ENCODE measurements at regions not wholly inside any gene's neighbourhood (a gene's known extent, or its start where the extent isn't known, plus 50 kb on each side); places are given as distances from the start of the nearest gene placed in this dataset.
A peak's percentile ranks its signal among the peaks of the same experiment; 100 is the strongest.

DNA sequence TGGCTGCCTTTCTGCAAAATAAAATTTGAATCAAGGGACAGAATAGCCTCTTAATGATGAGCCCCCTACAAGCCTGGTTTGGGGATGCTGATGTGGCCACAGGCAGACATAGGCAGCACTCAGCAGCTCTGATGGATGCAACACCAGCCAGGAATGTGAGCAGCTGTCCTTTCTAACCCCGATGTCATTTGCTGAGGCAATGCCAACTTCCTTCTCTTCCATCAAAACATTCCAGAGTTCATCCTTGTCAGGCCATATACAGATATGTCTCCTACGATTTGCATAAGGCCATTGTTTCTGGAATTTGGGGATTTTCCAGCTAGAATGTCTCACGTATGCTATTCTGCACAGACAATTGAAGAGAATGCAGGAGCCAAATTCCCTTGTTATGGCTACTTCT is 52.1 kb upstream of the MYOCD start:
- in situ Hi-C loops (cut with HindIII; ENCODE audit: low pct_ligation_motif_present, low sequenced_read_pairs): no loop called here
- no peak overlapping the region for H3K4me3 ChIP-seq (ENCODE audit: low read depth, low read length)

More for the DNA sequence above, 52.1 kb upstream of the MYOCD start:
- TF ChIP-seq, protein P1, sequence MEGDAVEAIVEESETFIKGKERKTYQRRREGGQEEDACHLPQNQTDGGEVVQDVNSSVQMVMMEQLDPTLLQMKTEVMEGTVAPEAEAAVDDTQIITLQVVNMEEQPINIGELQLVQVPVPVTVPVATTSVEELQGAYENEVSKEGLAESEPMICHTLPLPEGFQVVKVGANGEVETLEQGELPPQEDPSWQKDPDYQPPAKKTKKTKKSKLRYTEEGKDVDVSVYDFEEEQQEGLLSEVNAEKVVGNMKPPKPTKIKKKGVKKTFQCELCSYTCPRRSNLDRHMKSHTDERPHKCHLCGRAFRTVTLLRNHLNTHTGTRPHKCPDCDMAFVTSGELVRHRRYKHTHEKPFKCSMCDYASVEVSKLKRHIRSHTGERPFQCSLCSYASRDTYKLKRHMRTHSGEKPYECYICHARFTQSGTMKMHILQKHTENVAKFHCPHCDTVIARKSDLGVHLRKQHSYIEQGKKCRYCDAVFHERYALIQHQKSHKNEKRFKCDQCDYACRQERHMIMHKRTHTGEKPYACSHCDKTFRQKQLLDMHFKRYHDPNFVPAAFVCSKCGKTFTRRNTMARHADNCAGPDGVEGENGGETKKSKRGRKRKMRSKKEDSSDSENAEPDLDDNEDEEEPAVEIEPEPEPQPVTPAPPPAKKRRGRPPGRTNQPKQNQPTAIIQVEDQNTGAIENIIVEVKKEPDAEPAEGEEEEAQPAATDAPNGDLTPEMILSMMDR (IDR thresholded peaks at IDR 0.05; ENCODE audit: low read depth, low read length, missing control alignments): no peak
- no peaks in the 10 kb centered on the region for H3K27me3 ChIP-seq (replicated peaks)
- peak; percentile 86 for DNase-seq
- peak overlapping the region; percentile 41 for H3K27ac ChIP-seq
- no peaks in the 10 kb centered on the region for H3K36me3 ChIP-seq (replicated peaks)
